ENCODE measurements at regions not wholly inside any gene's neighbourhood (a gene's known extent, or its start where the extent isn't known, plus 50 kb on each side); places are given as distances from the start of the nearest gene placed in this dataset.

- no peak for DNase-seq (ENCODE audit: low spot score)
Measured at GRCh38 chr7:106606120-106606519, 54.8 kb downstream of the CCDC71L start.

GRCh38 chr7:106604971-106605370, 56.0 kb downstream of the CCDC71L start:
- intact Hi-C loops (cut with DNase I): no loop called here
- DNase-seq (ENCODE audit: low spot score): no peak

More at GRCh38 chr7:106606120-106606519, 54.8 kb downstream of the CCDC71L start:
- intact Hi-C loops (cut with DNase I): no loop called here

GRCh38 chr7:106604303-106604924, 56.5 kb downstream of the CCDC71L start:
- intact Hi-C loops (cut with DNase I): no loop called here

DNA sequence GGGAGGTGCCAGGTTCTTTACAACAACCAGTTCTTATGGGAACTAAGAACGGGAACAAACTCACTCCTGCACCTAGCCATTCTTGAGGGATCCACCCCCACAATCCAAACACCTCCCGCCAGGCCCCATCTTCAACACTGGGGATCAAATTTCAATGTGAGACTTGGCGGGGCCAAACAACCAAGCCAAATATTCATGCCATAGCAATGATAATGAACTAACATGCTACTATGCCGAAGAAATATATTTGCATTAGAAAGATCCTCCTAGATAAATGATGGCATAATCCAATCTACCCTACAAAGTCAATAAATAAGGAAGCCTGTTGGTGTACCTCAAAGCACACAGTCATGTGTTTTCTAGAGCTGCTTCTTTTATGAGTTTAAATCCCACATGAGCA, 57.6 kb downstream of the CCDC71L start:
- intact Hi-C loops (cut with DNase I): no loop called here
- DNase-seq (ENCODE audit: low spot score): no peak

More at GRCh38 chr7:106604303-106604924, 56.5 kb downstream of the CCDC71L start:
- DNase-seq (ENCODE audit: low spot score): no peak

DNA sequence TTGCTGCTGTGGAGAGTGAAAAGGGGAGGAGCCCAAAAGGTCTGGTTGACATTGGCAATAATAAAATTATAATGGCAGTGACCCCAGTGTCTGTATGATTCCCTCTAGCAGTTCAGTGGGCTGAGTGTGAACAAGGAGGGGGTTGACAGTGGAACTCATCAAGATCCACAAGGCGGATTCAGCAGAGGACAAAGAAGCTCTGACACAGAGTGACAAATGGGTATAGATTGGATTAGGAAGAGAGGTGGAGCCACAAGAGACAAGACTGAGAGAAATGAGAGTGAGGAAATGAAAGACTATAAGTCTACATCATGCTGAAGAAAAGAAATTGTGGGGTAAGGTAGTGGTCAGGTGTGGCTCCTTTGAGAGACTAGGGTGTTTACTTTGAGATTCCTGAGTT, 58.9 kb downstream of the CCDC71L start:
- DNase-seq (ENCODE audit: low spot score): no peak
- intact Hi-C loops (cut with DNase I): no loop called here

DNA sequence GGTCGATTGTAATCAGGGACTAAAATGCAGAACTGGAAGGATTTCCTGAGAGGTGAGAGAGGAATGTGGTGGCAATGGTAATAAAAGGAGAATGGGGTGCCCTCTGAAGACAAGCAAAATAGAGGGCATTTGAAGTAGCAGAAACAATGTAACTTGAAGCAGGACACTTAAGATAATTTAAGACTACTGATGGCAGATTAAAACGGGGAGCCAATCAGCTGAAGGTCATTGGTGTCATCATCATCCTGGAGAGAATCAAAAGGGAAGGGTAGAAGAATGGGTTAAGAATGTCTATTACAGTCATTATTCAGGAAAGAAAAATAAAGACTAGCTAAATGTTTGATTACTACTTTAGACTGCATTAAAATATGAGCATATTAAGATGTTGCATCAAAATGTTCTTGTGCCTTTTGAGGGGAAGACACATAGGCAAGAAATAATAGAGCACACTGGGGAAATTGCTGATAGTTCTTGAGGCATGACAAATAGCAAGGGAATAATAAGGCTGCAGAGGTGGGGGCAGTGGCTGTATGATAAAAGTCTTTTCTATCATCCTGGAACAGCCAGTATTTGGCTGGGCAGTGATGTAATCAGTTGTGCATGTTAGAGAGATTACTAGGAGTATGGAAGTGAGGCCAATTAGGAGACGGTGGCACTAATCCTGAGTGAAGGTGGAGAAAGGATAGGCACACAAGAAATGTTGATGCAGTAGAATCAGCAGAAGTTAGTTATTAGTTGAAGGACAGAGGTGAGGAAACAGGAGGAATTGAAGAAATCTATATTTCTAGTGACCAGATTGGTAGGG, 60.2 kb downstream of the CCDC71L start:
- intact Hi-C loops (cut with DNase I): no loop called here
- no peak for DNase-seq (ENCODE audit: low spot score)

DNA sequence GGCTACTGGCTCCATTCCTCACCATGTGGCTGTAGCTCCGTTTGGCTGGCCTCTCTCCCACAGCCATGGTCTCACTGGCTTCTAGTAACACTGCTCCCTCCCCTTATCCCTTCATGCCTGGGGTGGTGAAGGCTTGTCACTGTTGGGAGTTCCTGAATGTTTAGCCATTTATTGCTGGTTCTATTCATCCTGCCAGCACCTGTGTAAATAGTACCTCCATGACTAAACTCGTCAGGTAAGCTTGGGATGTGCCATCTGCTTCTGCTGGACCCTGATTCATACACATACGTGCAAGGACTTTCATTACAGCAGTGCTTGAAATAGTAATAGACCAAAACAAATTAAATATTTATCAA, 61.6 kb downstream of the CCDC71L start:
- intact Hi-C loops (cut with DNase I): no loop called here

GRCh38 chr7:106598663-106599342, 62.2 kb downstream of the CCDC71L start:
- intact Hi-C loops (cut with DNase I): no loop called here
- no peak for DNase-seq (ENCODE audit: low spot score)

More for the DNA sequence above, 61.6 kb downstream of the CCDC71L start:
- no peak for DNase-seq (ENCODE audit: low spot score)

DNA sequence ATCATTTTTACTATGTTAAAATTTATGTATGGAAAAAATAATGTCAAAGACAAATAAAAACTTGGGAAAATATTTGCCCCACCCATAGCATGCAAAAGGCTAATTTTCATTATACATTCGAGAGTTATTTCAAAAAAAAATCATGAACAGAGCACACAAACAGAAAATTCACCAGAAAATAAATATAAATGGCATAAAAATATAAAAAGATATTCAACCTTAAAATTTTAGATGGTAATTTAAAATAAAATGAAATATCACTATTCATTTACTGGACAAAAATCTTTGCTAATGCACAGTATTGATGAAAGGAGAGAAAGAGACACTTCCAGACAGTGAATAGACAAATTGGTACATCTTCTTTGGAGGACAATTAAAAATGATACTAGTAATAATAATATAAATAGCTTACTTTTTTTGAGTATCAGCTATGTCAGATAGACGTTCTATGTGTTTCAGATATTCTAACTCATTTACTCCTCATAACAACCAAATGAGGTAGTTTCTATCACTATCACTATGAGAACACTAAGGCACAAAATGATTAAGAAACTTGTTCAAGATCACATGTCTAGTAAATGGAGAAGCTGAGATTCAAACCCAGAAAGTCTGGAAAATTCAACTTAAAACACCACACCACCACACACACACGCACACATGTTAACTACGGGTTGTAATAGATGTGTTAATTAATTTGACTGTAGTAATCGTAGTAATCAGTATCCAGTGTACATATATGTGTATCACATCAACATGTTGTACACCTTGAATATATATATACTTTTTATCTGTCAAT, 63.0 kb downstream of the CCDC71L start:
- intact Hi-C loops (cut with DNase I): no loop called here
- DNase-seq (ENCODE audit: low spot score): no peak

DNA sequence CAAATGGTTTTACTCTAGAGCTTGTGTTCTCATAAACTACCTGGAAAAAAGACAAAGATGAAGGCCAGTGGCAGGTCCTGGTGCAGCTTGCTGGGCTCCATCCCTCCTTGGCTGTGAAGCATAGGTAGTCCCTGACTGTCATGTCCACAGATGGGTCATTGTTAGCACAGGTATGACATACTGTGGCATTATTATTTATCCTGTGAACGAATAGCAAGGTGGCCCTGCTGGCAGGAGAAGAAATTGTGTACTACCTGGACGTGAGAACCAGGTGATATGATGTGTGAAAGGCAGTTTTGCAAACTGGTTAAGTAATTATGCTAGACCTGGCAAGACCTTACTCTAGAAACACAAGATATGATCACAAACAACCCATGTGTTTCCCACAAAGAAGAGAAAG, 63.9 kb downstream of the CCDC71L start:
- intact Hi-C loops (cut with DNase I): no loop called here
- DNase-seq (ENCODE audit: low spot score): no peak

DNA sequence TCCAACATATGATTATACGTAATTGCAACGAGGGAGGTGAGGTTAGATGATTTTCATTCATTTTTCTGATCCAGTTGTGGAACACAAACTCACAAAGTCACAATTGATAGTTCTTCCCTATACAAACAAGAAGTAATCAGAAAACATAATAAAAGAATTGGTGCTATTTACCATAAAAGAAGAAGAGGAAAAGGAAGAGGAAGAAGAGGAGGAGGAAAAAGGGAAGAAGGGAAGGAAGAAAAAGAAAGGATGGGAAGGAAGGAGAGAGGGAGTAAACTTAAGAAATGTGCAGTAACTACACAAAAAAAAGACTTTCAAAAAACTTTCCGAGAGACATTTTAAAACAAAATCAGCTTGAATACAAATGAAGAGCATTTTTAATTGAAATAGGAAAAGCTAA, 65.0 kb downstream of the CCDC71L start:
- intact Hi-C loops (cut with DNase I): no loop called here
- no peak for DNase-seq (ENCODE audit: low spot score)

DNA sequence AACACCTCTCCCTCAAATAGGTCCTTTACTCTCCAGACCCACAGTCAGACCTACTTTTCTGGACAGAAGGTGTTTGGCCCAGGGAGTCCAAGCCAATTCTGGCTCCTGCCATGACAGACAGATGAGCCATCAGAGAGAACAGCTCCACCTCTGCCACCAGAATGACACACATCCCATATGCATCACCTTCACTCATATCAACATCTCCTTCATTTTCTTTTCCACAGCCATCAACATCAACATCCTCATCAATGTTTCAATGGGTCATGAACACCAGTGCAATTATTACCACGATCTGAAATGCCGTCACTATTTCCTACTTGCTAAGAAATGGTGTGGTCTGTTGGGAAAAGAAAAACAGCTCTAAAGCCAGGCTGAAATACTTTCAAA, 67.9 kb downstream of the CCDC71L start:
- intact Hi-C loops (cut with DNase I): no loop called here
- no peak for DNase-seq (ENCODE audit: low spot score)

- intact Hi-C loops (cut with DNase I): no loop called here
- no peak for DNase-seq (ENCODE audit: low spot score)
Measured at GRCh38 chr7:106592282-106593027, 68.5 kb downstream of the CCDC71L start.

GRCh38 chr7:106591146-106591545, 69.8 kb downstream of the CCDC71L start:
- DNase-seq (ENCODE audit: low spot score): no peak
- intact Hi-C loops (cut with DNase I): no loop called here

- DNase-seq (ENCODE audit: low spot score): no peak
- intact Hi-C loops (cut with DNase I): no loop called here
Measured at GRCh38 chr7:106590209-106590816, 70.6 kb downstream of the CCDC71L start.

- intact Hi-C loops (cut with DNase I): no loop called here
- DNase-seq (ENCODE audit: low spot score): no peak
Measured at GRCh38 chr7:106589198-106589879, 71.6 kb downstream of the CCDC71L start.

- no peak for DNase-seq (ENCODE audit: low spot score)
- intact Hi-C loops (cut with DNase I): no loop called here
Measured at GRCh38 chr7:106588422-106589197, 72.3 kb downstream of the CCDC71L start.
